ENCODE measurements at regions not wholly inside any gene's neighbourhood (a gene's known extent, or its start where the extent isn't known, plus 50 kb on each side); places are given as distances from the start of the nearest gene placed in this dataset.
"Not testable (repeated sequence)": the region's sequence is repeated elsewhere in the genome, so short reads cannot be mapped to it uniquely, and the experiment has no call there.

GRCh38 chr2:2660789-2661355 is 329.8 kb upstream of the MYT1L start:
- DNase-seq (ENCODE audit: extremely low read depth in 1 of 2, low read depth in 1 of 2) = no peak

- DNase-seq (ENCODE audit: extremely low read depth in 1 of 2, low read depth in 1 of 2) = no peak
Measured at GRCh38 chr2:2657121-2657962, 326.3 kb upstream of the MYT1L start.

DNA sequence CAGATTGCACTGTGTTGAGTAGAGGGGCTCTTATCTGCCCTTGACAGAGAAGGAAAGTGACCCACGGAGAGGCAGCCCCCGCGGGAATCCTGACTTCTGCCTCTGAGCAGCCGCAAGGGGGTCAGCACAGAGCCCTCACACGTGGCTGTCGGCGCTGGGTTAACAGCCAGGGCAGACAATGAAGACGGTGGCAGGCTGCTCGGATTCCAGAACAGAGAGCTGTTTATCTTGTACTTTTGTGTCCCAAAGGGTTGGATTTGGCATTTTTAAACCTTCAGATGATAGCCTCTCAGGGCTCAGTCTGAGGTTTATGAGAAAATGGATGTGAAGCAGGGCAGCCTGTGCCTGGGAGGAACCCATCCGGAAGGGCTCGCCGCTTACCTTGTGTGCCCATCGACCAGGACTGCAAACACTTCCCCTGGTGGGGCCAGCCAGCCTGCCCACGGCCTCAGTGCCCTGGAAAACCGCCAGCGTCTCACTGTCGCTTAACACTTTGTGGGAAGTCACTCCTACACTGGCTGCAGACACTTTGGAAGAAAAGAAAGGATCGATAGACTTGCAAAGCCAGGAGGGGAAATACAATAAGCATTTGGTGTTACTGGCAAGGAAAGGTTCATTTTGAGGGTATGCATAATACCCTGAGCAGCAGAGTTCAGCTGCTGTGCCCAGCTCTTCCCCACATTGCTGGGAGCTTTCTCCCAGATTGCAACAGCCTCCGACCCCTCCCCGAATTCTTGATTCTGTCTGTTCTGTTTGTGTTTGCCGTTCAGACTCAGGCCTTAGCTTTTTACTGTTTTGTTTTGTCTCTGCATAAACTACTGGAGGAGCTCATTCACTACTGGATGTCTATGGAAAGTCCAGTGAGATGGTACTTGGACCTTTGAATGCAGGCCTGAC is 325.3 kb upstream of the MYT1L start:
- DNase-seq (ENCODE audit: extremely low read depth in 1 of 2, low read depth in 1 of 2) = no peak

GRCh38 chr2:2655453-2656114 is 324.5 kb upstream of the MYT1L start:
- DNase-seq (ENCODE audit: extremely low read depth in 1 of 2, low read depth in 1 of 2) = no peak

DNA sequence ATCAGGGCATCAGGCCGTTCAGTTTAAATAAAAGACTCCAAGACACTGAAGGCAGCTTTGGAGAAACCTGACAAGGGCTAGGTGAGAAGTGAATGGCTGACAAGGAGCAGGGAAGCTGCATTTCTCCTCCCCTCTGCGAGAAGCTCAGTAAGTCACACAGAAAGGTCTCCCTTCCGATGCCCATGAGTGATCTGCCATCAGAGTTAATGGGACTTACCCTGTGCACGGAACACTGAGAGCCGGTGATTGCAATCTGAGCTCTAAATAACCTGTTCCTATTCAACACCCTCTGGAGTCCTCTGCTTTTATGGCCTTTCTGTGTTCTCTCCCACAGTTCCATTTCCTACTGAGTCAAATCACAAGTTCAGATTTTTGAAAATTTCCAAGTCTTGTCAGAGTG is 322.2 kb upstream of the MYT1L start:
- DNase-seq (ENCODE audit: extremely low read depth in 1 of 2, low read depth in 1 of 2) = no peak

- DNase-seq (ENCODE audit: extremely low read depth in 1 of 2, low read depth in 1 of 2) = no peak
Measured at GRCh38 chr2:2650608-2651375, 319.7 kb upstream of the MYT1L start.

GRCh38 chr2:2649109-2650072 is 318.3 kb upstream of the MYT1L start:
- no peak for DNase-seq (ENCODE audit: extremely low read depth in 1 of 2, low read depth in 1 of 2)

DNA sequence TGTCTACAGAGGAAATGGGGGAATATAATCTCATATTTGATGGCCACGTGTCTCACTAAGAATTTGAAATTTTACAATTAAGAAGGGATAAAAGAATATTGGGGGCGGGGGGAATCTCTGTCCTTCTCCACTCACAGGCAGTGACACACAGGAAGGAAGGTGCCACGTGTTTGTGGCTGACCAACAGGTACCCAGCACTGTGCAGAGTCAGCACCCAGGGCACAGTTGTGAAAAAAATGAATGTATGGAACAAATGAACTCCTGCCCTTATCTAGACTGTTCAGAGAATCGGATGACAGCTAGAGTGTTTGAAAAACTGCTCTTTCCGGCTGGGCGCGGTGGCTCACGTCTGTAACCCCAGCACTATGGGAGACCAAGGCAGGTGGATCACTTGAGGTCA is 317.0 kb upstream of the MYT1L start:
- no peak for DNase-seq (ENCODE audit: extremely low read depth in 1 of 2, low read depth in 1 of 2)

GRCh38 chr2:2647141-2647541 is 316.1 kb upstream of the MYT1L start:
- DNase-seq (ENCODE audit: extremely low read depth in 1 of 2, low read depth in 1 of 2) = no peak

DNA sequence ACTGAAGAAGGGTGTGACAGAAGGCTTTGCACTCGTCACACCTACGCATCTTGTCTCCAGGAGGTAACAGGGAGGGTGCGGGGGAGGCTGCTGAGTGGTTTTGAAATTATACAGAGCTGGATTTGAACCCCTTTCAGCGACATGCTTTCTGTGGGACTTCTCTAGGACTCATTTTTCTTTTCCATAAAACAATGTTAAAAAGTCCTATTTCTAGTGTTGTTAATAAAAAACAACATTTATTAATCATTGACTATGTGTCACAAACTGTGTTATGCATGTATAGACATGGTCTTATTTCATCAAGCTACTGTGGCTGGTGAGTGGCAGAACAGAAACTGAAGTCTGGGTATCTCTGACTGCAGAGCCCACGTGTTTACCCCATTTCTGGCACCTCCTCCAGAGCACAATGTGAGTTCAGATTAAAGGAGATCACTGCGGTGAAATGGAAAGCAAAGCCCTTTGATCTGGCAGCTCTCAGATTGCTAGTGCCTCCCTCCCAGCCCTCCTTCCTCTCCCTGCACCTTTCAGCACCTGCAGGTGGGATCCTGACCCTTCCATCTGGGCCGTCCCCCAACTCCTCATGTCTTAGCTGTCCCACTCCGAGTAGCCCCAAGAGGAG is 315.5 kb upstream of the MYT1L start:
- DNase-seq (ENCODE audit: extremely low read depth in 1 of 2, low read depth in 1 of 2) = no peak

GRCh38 chr2:2645162-2645855 is 314.2 kb upstream of the MYT1L start:
- DNase-seq (ENCODE audit: extremely low read depth in 1 of 2, low read depth in 1 of 2) = no peak

- DNase-seq (ENCODE audit: extremely low read depth in 1 of 2, low read depth in 1 of 2) = not testable (repeated sequence)
Measured at GRCh38 chr2:2644751-2645150, 313.7 kb upstream of the MYT1L start.

- DNase-seq (ENCODE audit: extremely low read depth in 1 of 2, low read depth in 1 of 2) = no peak
Measured at GRCh38 chr2:2644040-2644439, 313.0 kb upstream of the MYT1L start.

DNA sequence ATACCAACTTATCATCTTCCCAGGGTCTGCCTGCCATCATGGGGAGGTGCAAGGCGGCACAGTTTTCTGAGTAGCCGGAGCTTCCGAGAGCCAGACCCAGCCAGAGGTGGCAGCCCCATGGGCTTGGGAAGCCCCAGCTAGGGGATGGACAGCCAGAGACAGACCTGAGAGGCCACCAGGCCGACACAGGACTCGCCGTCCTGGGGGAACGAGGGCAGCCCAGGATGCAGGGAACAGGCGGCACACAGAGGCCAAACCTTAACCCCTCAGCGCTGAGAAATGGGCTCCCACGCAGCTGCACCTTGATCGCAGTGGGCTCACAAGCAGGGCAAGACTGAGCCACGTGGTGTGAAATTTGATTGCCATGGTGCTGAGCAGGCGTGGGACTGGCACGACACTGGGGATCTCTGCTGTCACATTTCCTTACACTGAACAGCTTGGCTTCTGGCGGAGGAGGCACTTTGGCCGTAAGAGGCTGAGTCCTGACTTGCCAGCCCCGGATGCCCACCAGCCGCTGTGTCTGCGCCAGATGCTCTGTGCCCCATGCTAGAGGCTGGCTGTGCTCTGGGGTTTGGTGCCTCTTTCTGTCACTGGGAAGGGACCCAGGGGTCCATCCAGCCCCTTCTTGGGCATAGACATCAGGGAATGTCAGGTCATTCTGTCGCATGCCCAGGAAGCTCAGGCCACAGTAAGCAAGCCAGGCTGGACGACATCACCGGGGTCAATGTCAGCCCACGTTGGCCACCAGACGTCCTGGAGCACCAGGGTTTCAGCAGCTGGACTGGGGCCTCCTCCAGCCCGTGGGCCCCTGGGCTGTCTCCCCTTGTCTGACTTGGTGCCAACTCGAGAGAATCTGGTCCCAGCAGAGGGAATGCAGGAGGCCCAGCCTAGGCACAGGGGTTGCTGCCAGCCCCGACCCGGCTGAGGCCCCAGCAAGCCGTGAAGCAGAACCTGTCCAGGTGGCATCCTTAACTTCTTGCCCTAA is 312.1 kb upstream of the MYT1L start:
- DNase-seq (ENCODE audit: extremely low read depth in 1 of 2, low read depth in 1 of 2) = no peak

- DNase-seq (ENCODE audit: extremely low read depth in 1 of 2, low read depth in 1 of 2) = no peak
Measured at GRCh38 chr2:2641541-2642410, 310.7 kb upstream of the MYT1L start.

DNA sequence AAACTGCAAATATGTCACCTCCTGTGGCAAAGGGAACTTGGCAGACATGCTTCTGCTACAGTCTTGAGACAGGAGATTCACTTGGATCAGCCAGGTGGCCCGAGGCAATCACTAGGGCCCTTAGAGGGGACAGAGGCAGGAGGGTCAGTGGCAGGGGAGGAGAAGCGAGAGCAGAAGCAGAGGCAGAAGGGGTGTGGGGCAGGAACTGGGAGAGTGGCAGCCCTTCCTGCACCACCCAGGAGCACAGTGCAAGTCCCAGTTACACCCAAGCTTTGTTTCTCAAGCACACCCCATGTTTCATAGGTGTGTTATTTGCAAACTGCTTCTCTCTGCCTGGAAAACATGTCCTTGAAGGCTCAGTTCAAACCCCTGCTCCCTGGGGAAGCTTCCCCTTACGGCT is 309.7 kb upstream of the MYT1L start:
- no peak for DNase-seq (ENCODE audit: extremely low read depth in 1 of 2, low read depth in 1 of 2)

Data from activated CD8-positive, alpha-beta memory T cell treated with anti-CD3 and anti-CD28 coated beads for 1 hour (primary cell).